ENCODE measurements at regions not wholly inside any gene's neighbourhood (a gene's known extent, or its start where the extent isn't known, plus 50 kb on each side); places are given as distances from the start of the nearest gene placed in this dataset.
"Not testable (repeated sequence)": the region's sequence is repeated elsewhere in the genome, so short reads cannot be mapped to it uniquely, and the experiment has no call there.

- no peak for DNase-seq (ENCODE audit: low read depth in 2 of 2)
Observed at GRCh38 chr14:34094384-34094783, 143.5 kb upstream of the EGLN3 start.

DNA sequence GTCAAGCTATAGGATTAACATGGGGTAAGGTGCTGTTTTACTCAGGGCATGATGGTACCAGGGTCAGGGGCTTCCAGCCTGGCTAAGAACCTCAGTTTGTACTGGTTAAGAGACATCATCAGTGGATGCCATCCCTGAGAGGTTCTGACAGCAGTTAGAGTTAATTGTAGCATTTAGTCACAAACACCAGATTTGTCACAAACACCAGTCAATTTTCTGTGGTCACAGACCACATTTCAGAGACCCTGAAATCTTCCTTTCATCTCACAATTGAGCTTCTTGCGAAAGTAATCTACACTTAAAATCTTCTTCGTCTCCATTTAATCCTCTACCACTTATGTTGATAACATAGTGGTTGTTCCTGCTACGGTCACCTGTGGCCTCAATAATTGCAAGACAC is 143.0 kb upstream of the EGLN3 start:
- no peak for DNase-seq (ENCODE audit: low read depth in 2 of 2)

- no peak for DNase-seq (ENCODE audit: low read depth in 2 of 2)
Observed at GRCh38 chr14:34090451-34090850, 139.6 kb upstream of the EGLN3 start.

GRCh38 chr14:34088914-34089313 is 138.0 kb upstream of the EGLN3 start:
- DNase-seq (ENCODE audit: low read depth in 2 of 2) = no peak

DNA sequence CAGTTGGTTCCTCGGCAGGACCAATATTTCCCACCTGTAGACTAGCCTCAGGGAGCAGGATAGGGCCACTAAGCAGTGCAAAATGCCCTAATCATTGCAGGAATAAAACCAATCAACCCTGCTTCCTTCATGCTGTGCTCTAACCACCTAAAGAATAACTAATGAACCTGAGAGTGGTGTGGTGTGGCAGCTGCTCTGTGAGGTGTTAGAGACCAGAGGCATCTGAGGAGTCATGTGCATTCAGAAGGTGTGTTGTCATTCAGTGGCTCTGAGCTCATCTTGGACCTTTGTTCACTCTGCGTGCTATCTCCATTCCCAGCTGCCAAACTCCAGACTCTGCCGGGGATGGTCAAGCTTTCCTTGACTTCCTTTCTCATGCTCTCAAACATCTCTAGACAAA is 136.7 kb upstream of the EGLN3 start:
- DNase-seq (ENCODE audit: low read depth in 2 of 2) = no peak

DNA sequence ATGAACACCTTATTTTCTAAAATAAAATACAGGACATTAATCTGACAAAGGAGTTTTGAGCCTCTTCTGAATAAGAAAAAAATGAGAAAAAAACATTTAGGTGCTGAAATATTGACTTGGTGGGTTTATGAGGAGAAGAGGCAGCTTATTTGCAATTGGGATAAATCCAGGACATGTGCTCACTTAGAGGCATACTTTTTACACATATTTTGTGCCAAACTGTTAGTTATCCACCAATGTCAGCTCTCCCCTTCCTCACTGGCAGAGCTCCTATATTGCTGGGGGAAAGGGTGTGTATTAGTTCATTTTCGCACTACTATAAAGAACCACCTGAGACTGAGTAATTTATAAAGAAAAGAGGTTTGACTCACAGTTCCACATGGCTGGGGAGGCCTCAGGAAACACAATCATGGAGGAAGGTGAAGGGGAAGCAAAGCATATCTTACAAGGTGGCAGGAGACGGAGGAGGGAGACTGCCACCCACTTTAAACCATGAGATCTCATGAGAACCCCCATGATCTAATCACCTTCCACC is 135.4 kb upstream of the EGLN3 start:
- DNase-seq (ENCODE audit: low read depth in 2 of 2) = no peak

DNA sequence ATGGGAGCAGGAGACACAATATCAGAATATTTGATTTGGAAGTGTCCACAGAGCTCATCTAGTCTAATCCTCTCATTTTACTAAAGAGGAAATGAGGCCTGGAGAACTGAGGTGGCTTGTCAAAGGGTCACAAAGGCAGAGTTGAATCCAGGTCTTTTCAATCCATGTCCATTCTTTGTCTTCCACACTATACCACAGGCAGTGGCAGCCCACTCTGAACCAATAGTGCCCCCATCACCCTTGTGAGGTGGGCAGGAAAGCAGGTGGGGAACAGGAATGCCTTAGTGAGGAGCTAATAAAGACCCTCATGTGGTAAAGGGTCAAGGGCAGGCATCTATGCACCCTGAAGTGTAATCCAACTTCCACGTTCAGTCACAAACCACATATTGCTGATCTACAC is 134.8 kb upstream of the EGLN3 start:
- no peak for DNase-seq (ENCODE audit: low read depth in 2 of 2)

- no peak for DNase-seq (ENCODE audit: low read depth in 2 of 2)
Observed at GRCh38 chr14:34081576-34082136, 130.8 kb upstream of the EGLN3 start.

- DNase-seq (ENCODE audit: low read depth in 2 of 2) = no peak
Observed at GRCh38 chr14:34081101-34081575, 130.3 kb upstream of the EGLN3 start.

DNA sequence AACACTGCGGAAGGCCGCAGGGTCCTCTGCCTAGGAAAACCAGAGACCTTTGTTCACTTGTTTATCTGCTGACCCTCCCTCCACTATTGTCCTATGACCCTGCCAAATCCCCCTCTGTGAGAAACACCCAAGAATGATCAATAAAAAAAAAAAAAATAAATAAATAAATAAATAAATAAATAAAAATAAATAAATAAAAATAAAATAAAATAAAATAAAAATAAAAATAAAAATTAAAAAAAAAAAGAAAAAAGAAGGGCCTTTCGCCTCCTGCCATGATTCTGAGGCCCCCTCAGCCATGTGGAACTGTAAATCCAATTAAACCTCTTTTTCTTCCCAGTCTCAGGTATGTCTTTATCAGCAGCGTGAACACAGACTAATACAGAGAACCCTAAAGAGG is 128.8 kb upstream of the EGLN3 start:
- DNase-seq (ENCODE audit: low read depth in 2 of 2) = not testable (repeated sequence)

DNA sequence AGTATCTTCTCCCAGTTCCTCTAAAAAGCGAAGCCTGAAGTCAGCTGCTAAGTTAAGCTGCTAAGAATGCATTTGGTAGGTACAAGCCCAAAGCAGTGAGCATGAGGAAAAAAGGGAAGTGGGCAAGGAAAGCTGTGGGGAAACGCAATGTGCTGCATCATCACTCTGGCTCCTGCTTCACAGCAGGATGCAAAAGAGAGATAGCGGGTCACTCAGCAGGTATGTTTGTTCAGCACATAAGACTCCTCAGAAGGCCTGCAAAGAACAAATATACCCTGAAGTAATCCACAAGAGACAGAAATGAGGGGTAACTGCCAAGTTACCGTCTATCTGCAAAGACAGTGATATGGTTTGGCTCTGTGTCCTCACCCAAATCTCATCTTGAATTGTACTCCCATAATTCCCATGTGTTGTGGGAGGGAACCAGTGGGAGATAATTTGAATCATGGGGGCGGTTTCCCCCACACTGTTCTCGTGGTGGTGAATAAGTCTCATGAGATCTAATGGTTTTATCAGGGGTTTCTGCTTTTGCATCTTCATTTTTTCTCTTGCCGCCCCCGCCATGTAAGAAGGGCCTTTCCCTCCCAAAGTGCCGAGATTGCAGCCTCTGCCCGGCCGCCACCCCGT is 127.4 kb upstream of the EGLN3 start:
- no peak for DNase-seq (ENCODE audit: low read depth in 2 of 2)

- no peak for DNase-seq (ENCODE audit: low read depth in 2 of 2)
Observed at GRCh38 chr14:34075826-34076225, 125.0 kb upstream of the EGLN3 start.

- no peak for DNase-seq (ENCODE audit: low read depth in 2 of 2)
Observed at GRCh38 chr14:34075042-34075744, 124.3 kb upstream of the EGLN3 start.

DNA sequence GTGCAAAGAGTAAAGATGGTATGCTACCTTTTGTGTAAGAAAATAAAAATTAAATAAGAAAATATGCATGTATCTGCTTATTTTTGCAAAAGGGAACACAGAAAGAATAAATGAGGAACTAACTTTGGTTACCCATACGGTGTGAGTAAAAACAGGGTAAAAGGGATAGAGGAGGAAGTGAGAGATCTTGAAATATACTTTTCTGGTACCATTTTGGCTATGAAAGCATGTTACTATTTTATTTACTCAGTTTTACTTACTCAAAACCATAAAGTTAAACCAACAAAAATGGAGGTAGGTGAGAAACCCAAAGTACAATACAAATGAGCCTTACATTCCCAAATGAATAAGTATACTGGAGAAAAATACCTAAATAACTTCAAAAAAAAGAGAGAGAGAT is 122.0 kb upstream of the EGLN3 start:
- DNase-seq (ENCODE audit: low read depth in 2 of 2) = no peak

- no peak for DNase-seq (ENCODE audit: low read depth in 2 of 2)
Observed at GRCh38 chr14:34072401-34072800, 121.5 kb upstream of the EGLN3 start.

DNA sequence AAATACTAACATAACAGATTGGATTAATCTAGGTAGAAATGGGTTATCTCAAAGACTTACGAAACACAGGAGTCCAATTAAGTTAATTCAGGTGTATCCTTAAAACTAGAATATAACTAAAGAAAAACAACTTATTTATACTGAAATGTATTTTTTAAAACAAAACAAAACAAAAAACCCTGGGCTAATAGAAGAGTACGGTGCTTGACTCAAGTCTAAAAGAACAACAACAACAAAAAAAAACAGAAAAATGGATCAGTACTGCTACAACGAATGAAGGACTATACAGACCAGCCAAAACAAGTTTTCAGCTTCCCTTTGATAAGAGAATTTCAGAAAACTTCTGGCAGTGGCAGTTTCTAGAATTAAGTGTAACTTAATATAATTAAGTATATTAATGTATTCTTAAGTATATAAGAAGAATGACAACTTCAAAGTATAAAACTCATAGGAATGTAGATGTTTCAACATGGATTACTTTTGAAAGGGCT is 120.1 kb upstream of the EGLN3 start:
- DNase-seq (ENCODE audit: low read depth in 2 of 2) = no peak

DNA sequence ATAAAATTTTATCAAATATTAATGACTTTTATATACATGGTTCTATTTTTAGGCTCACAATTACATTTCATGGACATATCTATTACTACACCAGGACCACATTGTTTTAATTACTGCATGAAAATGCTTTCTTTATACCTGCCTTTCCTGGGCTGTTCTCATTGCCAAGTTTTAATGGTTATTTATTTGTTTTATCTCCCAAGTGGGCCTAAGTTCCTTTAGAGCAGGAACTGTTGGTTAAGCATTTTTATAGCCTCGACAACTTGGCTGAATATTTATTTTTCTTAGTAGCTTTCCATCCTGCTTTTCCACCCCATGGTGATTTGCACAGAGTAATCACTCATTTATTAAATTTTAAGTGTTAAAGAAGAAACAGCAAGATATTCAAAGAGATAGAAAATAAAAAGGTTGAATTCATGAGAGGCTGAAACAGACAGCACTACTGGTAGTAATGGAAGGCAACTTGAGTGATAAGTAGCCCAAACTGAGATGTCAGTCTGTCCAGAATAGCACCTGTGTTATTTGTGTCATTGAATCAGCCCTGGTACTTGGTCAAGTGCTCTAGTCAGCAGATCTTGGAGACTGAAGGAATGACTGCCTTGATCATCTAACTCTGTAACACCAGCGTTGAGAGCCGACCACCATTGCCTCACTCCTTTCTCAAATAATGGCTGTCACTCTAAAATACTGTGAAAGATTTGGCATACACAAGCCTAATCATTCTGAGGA is 119.1 kb upstream of the EGLN3 start:
- no peak for DNase-seq (ENCODE audit: low read depth in 2 of 2)

DNA sequence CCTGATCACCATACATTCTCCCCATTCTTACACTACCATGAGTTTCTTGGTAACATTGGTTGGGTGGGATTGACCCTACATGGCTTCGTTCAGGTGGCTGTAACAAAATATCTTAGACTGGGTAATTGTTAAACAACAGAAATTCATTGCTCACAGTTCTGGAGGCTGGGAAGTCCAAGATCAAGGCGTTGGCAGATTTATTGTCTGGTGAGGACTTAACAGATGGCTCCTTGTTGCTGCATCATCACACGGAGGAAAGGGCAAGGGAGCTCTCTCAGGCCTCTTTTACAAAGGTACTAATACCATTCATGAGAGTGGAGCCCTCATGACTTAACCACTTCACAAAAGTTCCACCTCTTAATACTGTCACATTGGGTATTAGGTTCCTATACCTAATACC is 116.7 kb upstream of the EGLN3 start:
- no peak for DNase-seq (ENCODE audit: low read depth in 2 of 2)

DNA sequence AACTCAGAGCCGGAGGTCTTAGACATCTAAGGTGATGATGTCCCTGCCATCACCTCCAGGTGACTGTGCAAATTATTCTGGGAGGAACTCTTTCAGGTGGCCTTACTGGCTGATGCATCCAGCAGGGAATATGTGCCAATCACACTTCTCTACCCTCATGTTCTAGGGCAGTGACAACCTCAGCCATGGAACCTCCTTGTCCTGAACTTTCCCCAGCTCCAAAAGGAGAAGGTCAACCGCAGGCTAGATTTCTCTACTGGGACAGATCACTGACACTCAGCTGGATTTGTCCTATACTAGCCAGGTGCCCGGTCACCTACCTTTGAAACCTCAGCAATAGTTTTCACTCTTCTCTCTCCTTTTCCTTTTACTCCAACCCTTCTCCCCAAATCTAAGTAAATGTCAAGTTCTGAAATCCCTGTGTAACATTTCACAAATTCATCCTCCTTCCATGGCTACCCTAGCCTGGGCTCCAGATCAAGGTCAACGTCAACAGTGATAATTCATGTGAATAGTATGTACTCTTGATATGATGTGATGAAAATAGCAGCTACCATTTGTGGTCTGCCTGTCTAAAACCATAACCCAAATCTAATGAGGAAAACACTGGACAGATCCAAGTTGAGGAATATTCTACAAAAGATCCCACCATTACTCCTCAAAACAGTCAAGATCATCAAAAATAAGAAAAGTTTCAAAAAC is 115.0 kb upstream of the EGLN3 start:
- no peak for DNase-seq (ENCODE audit: low read depth in 2 of 2)

DNA sequence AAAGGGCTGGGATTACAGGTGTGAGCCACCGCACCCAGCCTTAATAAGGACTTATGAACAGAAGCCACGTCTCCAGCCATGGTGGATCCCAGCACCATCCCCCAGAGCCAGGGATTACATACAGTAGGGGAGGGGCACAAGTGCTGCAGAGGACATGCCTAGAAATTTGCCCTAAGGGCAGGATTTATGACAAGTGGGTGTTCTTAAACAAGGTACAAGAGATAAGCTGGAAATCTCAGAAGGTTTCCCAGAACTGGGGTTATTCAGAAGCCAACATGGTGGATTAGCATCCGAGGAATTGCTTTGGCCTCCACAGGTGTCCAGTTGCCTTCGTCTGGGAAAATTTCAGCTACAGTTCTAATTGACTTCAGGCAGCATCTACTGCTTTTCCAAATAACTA is 114.4 kb upstream of the EGLN3 start:
- no peak for DNase-seq (ENCODE audit: low read depth in 2 of 2)

- DNase-seq (ENCODE audit: low read depth in 2 of 2) = no peak
Observed at GRCh38 chr14:34064349-34064748, 113.5 kb upstream of the EGLN3 start.
